Muscle layer of duodenum (tissue), 2 donors: ENCODE measurements at regions not wholly inside any gene's neighbourhood (a gene's known extent, or its start where the extent isn't known, plus 50 kb on each side); places are given as distances from the start of the nearest gene placed in this dataset.
"Not testable (repeated sequence)": the region's sequence is repeated elsewhere in the genome, so short reads cannot be mapped to it uniquely, and the experiment has no call there.

Source experiments
- H3K27ac ChIP-seq: one replicate; pipeline ENCODE4 v1.7.0; 2013; ENCODE audit warnings: mild to moderate bottlenecking, low read length
- H3K27me3 ChIP-seq: one replicate; pipeline ENCODE4 v1.7.0; 2013; ENCODE audit warnings: low read depth, mild to moderate bottlenecking, control low read depth, low read length
- H3K36me3 ChIP-seq, 2 donors: one replicate each; pipeline ENCODE4 v1.7.0; 2013; ENCODE audit warnings: low read length in 2 of 2, control low read depth in 1 of 2, mild to moderate bottlenecking in 1 of 2; ENCODE audit not compliant: insufficient read depth in 2 of 2, control insufficient read depth in 1 of 2
- H3K4me1 ChIP-seq, 2 donors: one replicate each; pipeline ENCODE4 v1.7.0; 2013; ENCODE audit warnings: low read length in 2 of 2, mild to moderate bottlenecking in 2 of 2, control low read depth in 1 of 2, moderate library complexity in 1 of 2; ENCODE audit not compliant: insufficient read depth in 2 of 2, control insufficient read depth in 1 of 2
- H3K4me3 ChIP-seq, 2 donors: one replicate each; pipeline ENCODE4 v1.7.0; 2013; ENCODE audit warnings: low read length in 2 of 2, low read depth in 1 of 2, mild to moderate bottlenecking in 1 of 2
- H3K9me3 ChIP-seq, 2 donors: one replicate each; pipeline ENCODE4 v1.7.0; 2013; ENCODE audit warnings: low read length in 2 of 2, control low read depth in 1 of 2, mild to moderate bottlenecking in 1 of 2; ENCODE audit not compliant: control insufficient read depth in 1 of 2
- donor health status: healthy.

DNA sequence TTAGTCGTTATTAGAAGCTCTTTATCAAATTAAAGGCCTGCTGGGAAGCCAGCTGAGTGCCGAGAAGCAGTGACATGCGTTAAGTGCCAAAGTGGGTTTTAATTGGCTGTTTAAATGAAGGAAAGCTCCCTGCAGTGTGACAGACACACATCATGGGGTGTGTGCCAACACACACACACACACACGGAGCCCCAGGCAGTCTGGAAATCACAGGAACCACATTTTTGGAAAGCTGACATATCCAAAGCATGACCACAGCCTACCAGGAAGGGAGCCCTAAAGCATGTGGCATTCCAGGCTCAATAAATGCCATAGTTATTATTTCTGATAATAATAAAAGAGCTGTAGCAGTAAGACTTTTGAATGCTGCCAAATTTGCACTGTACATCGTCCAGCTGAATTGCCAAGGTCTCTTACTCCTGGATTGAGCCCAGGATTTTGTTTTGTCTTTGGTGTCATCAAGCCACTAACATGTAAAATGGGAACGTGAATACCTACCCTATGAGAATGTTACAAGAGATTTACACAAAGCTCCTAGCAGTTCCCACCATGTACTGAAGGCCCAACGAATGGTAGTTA is 135.1 kb downstream of the TMEM30B start:
- H3K36me3 ChIP-seq, result no peaks in the 10 kb centered on the region
- H3K9me3 ChIP-seq, result peaks cover 0 to 2% of the 10 kb centered on the region in 2 donors
- no peaks in the 10 kb centered on the region for H3K27me3 ChIP-seq
- peak overlapping the region; percentile 80 for H3K27ac ChIP-seq
- peaks cover 0 to 5% of the 10 kb centered on the region in 2 donors for H3K4me1 ChIP-seq
- H3K4me3 ChIP-seq, result no peak overlapping the region

DNA sequence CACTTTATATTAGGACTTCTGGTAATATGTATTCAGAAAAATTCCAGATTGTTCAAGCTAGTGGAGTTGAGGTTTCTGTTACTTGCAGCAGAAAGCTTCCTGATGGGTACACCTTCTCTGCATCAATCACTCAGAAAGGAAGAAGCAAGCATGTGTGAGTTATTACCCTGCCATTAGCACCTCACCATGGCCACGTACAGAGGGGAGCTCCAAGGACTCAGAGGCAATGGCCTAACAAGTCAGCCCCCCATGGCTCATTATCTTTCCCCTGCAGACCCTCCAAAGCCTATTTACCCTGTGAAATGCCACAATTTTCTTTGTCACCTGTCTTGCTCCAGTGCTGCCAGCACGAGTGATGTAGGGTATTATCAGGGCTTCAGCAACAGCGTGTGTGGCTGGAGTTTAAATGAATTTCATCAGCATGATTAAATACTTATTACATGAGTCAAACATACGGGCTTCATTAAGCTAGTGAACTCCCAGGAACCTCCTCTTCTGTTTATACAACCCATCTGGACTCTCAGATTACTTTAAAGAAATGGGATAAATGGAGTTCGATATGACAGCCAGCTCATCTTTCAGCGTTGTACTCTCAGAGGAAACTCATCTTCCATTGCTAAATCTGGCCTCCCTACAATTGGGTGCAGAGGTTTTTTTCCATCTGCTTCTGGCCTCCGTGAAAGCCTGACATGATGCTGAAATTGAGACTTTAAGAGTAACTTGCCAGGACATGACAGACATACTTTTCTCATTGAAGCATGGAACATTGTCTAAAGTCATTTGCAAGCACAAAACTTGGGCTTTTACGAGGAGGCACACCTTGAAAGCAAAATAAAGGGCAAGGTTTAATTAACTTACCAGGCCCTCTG is 135.9 kb downstream of the TMEM30B start:
- Histone ChIP-seq H3K4me1 (peaks cover 0 to 5% of the 10 kb centered on the region in 2 donors), H3K27ac (peak overlapping the region; percentile 80), H3K9me3 (peaks cover 0 to 2% of the 10 kb centered on the region in 2 donors)

GRCh38 chr14:61144117-61145033 is 136.8 kb downstream of the TMEM30B start:
- H3K27me3 ChIP-seq, H3K4me3 ChIP-seq, H3K4me1 ChIP-seq, H3K9me3 ChIP-seq, H3K36me3 ChIP-seq: not testable (repeated sequence)
- peak overlapping the region; percentile 42 for H3K27ac ChIP-seq

More for the DNA sequence above, 135.9 kb downstream of the TMEM30B start:
- H3K36me3 ChIP-seq, result no peaks in the 10 kb centered on the region
- H3K4me3 ChIP-seq, result no peak overlapping the region
- no peaks in the 10 kb centered on the region for H3K27me3 ChIP-seq

DNA sequence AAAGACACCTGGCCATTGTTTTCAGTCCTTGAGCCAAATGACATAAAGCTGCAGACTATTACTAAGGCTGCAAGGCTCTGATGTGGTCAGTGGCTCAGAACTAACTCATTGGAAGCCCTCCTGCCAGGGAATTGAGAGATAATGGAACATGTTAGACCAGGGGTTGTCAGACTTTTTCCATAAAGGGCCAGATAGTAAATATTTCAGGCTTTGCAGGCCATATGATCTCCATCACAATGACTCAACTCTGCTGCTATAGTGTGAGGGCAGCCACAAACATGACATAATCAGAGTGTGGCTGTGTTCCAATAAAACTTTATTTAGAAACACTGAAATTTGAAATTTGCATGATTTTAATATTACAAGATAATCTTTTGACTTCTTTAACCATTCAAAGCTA is 140.3 kb downstream of the TMEM30B start:
- Histone ChIP-seq H3K36me3 (no peaks in the 10 kb centered on the region), H3K9me3 (peaks cover 0 to 2% of the 10 kb centered on the region in 2 donors), H3K4me3 (no peak overlapping the region), H3K27me3 (no peaks in the 10 kb centered on the region), H3K27ac (no peak overlapping the region), H3K4me1 (no peaks in the 10 kb centered on the region)

- Histone ChIP-seq H3K4me3 (no peak overlapping the region), H3K36me3 (no peaks in the 10 kb centered on the region), H3K27me3 (no peaks in the 10 kb centered on the region), H3K4me1 (no peaks in the 10 kb centered on the region), H3K9me3 (peaks cover 0 to 2% of the 10 kb centered on the region in 2 donors), H3K27ac (no peak overlapping the region)
Observed at GRCh38 chr14:61140271-61140670, 140.9 kb downstream of the TMEM30B start.

GRCh38 chr14:61139006-61139599 is 142.0 kb downstream of the TMEM30B start:
- Histone ChIP-seq H3K27me3 (no peaks in the 10 kb centered on the region), H3K4me3 (no peak overlapping the region), H3K9me3 (peaks cover 0 to 2% of the 10 kb centered on the region in 2 donors), H3K4me1 (no peaks in the 10 kb centered on the region), H3K36me3 (no peaks in the 10 kb centered on the region), H3K27ac (no peak overlapping the region)

- Histone ChIP-seq H3K27me3 (no peaks in the 10 kb centered on the region), H3K4me1 (peaks cover 0 to 5% of the 10 kb centered on the region in 2 donors), H3K4me3 (no peak overlapping the region), H3K9me3 (no peaks in the 10 kb centered on the region), H3K27ac (no peak overlapping the region), H3K36me3 (no peaks in the 10 kb centered on the region)
Observed at GRCh38 chr14:61132894-61133293, 148.2 kb downstream of the TMEM30B start.

- Histone ChIP-seq H3K27ac (no peak overlapping the region), H3K9me3 (no peaks in the 10 kb centered on the region), H3K4me1 (peaks cover 0 to 5% of the 10 kb centered on the region in 2 donors), H3K36me3 (no peaks in the 10 kb centered on the region), H3K27me3 (no peaks in the 10 kb centered on the region), H3K4me3 (no peak overlapping the region)
Observed at GRCh38 chr14:61132336-61132735, 148.8 kb downstream of the TMEM30B start.

- Histone ChIP-seq H3K4me1 (peaks cover 8 to 17% of the 10 kb centered on the region in 2 donors), H3K4me3 (no peak overlapping the region), H3K36me3 (no peaks in the 10 kb centered on the region), H3K9me3 (no peaks in the 10 kb centered on the region), H3K27ac (no peak overlapping the region), H3K27me3 (no peaks in the 10 kb centered on the region)
Observed at GRCh38 chr14:61130512-61131260, 149.6 kb downstream of the SLC38A6 start.

GRCh38 chr14:61129168-61129745 is 148.2 kb downstream of the SLC38A6 start:
- H3K4me1 ChIP-seq, result peaks cover 10 to 22% of the 10 kb centered on the region in 2 donors
- H3K4me3 ChIP-seq, result no peak overlapping the region
- H3K9me3 ChIP-seq, result no peaks in the 10 kb centered on the region
- H3K27me3 ChIP-seq, result no peaks in the 10 kb centered on the region
- H3K36me3 ChIP-seq, result no peaks in the 10 kb centered on the region
- no peak overlapping the region for H3K27ac ChIP-seq
